Vagina (tissue), 2 donors: ENCODE measurements at regions not wholly inside any gene's neighbourhood (a gene's known extent, or its start where the extent isn't known, plus 50 kb on each side); places are given as distances from the start of the nearest gene placed in this dataset.

Experiments
- POLR2A ChIP-seq, 2 donors: fragments of 450-650 bp; IDR thresholded peaks; one replicate each; pipeline ENCODE4 v1.6.1; 2017; ENCODE audit warnings: antibody characterized with exemption in 2 of 2, mild to moderate bottlenecking in 2 of 2, moderate library complexity in 2 of 2
- TF ChIP-seq, protein P1 (sequence below), 3 experiments: fragments of 450-650 bp in 2 of 3; fragments of 200-600 bp in 1 of 3; sonication (generic) in 1 of 3; IDR thresholded peaks; one replicate each; pipeline ENCODE4 v1.5.1; 2017 to 2019; ENCODE audit warnings: antibody characterized with exemption in 3 of 3, mild to moderate bottlenecking in 2 of 3, moderate library complexity in 2 of 3

DNA sequence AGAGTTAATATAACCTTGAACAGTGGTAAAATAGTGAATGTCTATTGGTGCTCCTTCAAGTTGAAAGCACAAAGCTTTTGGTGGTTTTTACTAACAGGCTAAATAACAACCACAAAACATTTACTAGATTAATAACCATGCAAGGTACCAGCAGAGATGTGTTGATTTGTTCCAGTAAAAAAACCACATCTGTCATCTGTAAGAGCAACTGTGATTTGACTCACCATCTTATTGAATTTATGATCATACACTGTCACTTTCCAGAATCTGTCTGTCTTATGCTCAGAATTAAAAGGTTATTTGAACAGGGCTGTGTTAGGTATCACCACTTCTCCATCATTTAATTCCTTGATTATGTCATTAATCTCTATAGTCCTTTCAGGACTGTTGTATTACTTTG, 107.0 kb upstream of the PTHLH start:
- TF ChIP-seq, protein P1, sequence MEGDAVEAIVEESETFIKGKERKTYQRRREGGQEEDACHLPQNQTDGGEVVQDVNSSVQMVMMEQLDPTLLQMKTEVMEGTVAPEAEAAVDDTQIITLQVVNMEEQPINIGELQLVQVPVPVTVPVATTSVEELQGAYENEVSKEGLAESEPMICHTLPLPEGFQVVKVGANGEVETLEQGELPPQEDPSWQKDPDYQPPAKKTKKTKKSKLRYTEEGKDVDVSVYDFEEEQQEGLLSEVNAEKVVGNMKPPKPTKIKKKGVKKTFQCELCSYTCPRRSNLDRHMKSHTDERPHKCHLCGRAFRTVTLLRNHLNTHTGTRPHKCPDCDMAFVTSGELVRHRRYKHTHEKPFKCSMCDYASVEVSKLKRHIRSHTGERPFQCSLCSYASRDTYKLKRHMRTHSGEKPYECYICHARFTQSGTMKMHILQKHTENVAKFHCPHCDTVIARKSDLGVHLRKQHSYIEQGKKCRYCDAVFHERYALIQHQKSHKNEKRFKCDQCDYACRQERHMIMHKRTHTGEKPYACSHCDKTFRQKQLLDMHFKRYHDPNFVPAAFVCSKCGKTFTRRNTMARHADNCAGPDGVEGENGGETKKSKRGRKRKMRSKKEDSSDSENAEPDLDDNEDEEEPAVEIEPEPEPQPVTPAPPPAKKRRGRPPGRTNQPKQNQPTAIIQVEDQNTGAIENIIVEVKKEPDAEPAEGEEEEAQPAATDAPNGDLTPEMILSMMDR (IDR thresholded peaks at IDR 0.05): no peak
- TF ChIP-seq POLR2A (IDR thresholded peaks at IDR 0.05): no peak
